ENCODE measurements at regions not wholly inside any gene's neighbourhood (a gene's known extent, or its start where the extent isn't known, plus 50 kb on each side); places are given as distances from the start of the nearest gene placed in this dataset.

DNA sequence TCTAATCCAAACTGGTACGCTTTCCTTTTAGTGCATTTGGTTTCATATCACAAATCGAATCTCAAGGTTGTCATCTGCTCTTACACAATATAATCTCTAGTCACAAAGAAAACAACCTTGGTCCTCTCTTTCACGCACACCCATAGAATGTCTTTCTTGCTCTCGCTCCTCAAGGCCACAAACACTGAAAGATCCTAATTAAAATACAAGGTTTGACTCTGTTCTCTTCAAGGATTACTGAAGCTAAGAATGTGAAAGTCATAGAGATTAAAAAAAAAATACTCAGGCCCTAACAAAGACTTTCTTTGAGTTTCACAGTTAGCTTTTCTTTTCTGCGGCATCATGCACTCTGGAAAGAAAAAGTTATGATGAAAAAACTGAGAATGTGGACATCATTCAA is 891.5 kb downstream of the EFNB2 start:
- TF ChIP-seq POLR2A (IDR thresholded peaks at IDR 0.05; ENCODE audit: low read depth) (no peak), EP300 (IDR thresholded peaks at IDR 0.05) (no peak), POLR2AphosphoS5 (IDR thresholded peaks at IDR 0.05) (no peak)
- TF ChIP-seq, protein P1, sequence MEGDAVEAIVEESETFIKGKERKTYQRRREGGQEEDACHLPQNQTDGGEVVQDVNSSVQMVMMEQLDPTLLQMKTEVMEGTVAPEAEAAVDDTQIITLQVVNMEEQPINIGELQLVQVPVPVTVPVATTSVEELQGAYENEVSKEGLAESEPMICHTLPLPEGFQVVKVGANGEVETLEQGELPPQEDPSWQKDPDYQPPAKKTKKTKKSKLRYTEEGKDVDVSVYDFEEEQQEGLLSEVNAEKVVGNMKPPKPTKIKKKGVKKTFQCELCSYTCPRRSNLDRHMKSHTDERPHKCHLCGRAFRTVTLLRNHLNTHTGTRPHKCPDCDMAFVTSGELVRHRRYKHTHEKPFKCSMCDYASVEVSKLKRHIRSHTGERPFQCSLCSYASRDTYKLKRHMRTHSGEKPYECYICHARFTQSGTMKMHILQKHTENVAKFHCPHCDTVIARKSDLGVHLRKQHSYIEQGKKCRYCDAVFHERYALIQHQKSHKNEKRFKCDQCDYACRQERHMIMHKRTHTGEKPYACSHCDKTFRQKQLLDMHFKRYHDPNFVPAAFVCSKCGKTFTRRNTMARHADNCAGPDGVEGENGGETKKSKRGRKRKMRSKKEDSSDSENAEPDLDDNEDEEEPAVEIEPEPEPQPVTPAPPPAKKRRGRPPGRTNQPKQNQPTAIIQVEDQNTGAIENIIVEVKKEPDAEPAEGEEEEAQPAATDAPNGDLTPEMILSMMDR (IDR thresholded peaks at IDR 0.05), result no peak
- H3K27me3 ChIP-seq, result no peaks in the 10 kb centered on the region
- no peaks in the 10 kb centered on the region for H3K4me1 ChIP-seq
- no peaks in the 10 kb centered on the region for H3K36me3 ChIP-seq
- DNase-seq (ENCODE audit: extremely low spot score), result no peak
- H3K27ac ChIP-seq (replicated peaks in 1 of 4), result no peak overlapping the region
- intact Hi-C loops (cut with DNase I), result no loop called here
- H3K4me3 ChIP-seq, result no peak overlapping the region
- H3K9me3 ChIP-seq, result peaks cover 0 to 14% (median 6%) of the 10 kb centered on the region in 4 donors
- WGBS, result 97% methylated on average over 5 of the region's 5 CpGs

DNA sequence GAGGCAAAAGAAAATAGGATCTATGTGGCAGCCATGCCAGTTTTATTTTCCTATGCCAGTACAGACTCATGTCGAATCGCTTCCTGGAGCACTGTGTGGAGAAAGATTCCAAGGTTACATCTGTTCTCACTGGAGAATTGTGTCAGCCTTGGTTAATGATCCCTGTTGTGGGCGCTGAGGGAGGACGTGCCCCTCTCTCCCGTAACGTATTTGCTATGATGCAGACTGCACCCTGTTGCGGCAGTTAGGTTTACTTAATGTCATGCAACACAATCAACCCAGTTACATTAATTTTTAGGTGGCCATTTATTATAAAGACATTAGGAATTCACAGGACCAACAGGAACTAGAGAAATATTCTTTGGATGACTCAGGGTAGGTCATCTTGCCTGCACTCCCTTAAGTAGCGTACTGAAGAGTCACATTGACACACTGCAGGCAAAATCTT is 892.9 kb downstream of the EFNB2 start:
- 93% methylated on average over 8 of the region's 8 CpGs for WGBS
- Histone ChIP-seq H3K4me1 (no peaks in the 10 kb centered on the region), H3K4me3 (no peak overlapping the region), H3K36me3 (no peaks in the 10 kb centered on the region), H3K9me3 (peaks cover 0 to under 1% (median 0%) of the 10 kb centered on the region in 4 donors), H3K27ac (replicated peaks in 1 of 4) (no peak overlapping the region), H3K27me3 (no peaks in the 10 kb centered on the region)
- intact Hi-C loops (cut with DNase I), result no loop called here
- TF ChIP-seq EP300 (IDR thresholded peaks at IDR 0.05), result no peak
- TF ChIP-seq, protein P1 (IDR thresholded peaks at IDR 0.05), result no peak
- no peak for TF ChIP-seq POLR2AphosphoS5 (IDR thresholded peaks at IDR 0.05)
- TF ChIP-seq POLR2A (IDR thresholded peaks at IDR 0.05; ENCODE audit: low read depth), result no peak
- DNase-seq (ENCODE audit: extremely low spot score), result no peak

DNA sequence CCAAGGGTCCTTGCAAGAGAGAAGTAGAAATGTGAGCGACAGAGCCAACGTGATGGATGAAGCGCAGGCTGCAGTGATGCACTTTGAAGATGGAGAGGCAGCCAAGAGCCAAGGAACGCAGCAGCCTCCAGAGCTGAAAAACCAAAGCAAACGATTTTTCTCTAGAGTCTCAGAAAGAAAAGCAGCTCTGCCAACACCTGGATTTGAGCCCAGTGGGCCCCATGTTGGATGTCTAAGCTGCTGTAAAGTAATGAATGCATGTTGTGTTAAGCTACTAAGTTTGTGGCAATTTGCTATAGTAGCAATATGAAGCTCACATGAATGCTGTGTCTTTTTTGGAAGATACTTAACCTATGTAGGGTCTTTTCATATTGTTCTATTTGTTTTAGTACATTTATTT is 894.3 kb downstream of the EFNB2 start:
- 70% methylated on average over 5 of the region's 5 CpGs for WGBS
- Histone ChIP-seq H3K9me3 (no peaks in the 10 kb centered on the region), H3K27me3 (no peaks in the 10 kb centered on the region), H3K4me3 (no peak overlapping the region), H3K4me1 (no peaks in the 10 kb centered on the region), H3K36me3 (no peaks in the 10 kb centered on the region), H3K27ac (replicated peaks in 1 of 4) (no peak overlapping the region)
- DNase-seq (ENCODE audit: extremely low spot score), result no peak
- intact Hi-C loops (cut with DNase I), result no loop called here
- TF ChIP-seq POLR2AphosphoS5 (IDR thresholded peaks at IDR 0.05) (no peak), POLR2A (IDR thresholded peaks at IDR 0.05; ENCODE audit: low read depth) (no peak), EP300 (IDR thresholded peaks at IDR 0.05) (no peak)
- TF ChIP-seq, protein P1 (IDR thresholded peaks at IDR 0.05), result no peak

DNA sequence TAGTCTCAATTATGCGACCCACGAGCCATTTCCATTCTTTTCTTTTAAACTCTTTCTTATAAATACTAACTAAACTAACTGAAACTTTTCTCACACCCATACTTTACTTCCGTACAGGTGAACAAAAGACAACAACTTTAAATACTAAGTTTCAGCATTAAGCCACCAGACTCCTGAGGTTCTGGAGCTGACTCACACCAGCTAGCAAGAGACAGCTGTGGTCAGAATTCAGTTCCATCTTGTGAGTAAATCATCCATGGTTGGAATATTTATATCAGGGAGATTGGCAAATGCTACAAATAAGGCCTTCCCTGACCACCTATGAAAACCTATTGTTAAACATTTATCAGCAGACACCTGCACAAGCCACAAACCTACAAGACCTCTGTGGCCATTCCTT is 897.0 kb downstream of the EFNB2 start:
- H3K4me1 ChIP-seq, result no peaks in the 10 kb centered on the region
- intact Hi-C loops (cut with DNase I), result no loop called here
- H3K36me3 ChIP-seq, result no peaks in the 10 kb centered on the region
- H3K9me3 ChIP-seq, result no peaks in the 10 kb centered on the region
- no peak overlapping the region for H3K4me3 ChIP-seq
- H3K27ac ChIP-seq (replicated peaks in 1 of 4), result no peak overlapping the region
- WGBS, result 91% methylated on average over 3 of the region's 3 CpGs
- no peak for DNase-seq (ENCODE audit: extremely low spot score)
- no peaks in the 10 kb centered on the region for H3K27me3 ChIP-seq
- TF ChIP-seq POLR2A (IDR thresholded peaks at IDR 0.05; ENCODE audit: low read depth) (no peak), EP300 (IDR thresholded peaks at IDR 0.05) (no peak), POLR2AphosphoS5 (IDR thresholded peaks at IDR 0.05) (no peak)
- TF ChIP-seq, protein P1 (IDR thresholded peaks at IDR 0.05), result no peak

DNA sequence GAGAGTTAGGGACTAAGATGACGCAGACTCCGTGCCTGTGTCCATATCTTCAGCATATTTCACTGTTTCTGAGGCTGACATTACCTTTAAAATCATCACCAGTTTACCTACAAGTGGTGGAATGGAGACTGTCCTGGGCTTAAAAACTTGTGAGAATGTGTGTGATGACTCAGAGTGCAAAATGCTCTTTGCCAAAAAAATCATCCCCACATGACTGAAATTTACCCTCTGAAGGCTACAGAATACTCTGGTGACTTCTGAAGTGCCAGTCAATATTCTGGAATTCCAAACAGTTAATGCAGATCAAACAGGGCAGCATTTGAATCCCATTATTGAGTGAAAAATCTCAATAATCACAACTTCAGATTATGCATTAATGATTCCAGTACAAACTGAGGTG is 901.4 kb downstream of the EFNB2 start:
- H3K4me3 ChIP-seq, result no peak overlapping the region
- intact Hi-C loops (cut with DNase I), result no loop called here
- no peaks in the 10 kb centered on the region for H3K27me3 ChIP-seq
- no peaks in the 10 kb centered on the region for H3K4me1 ChIP-seq
- DNase-seq (ENCODE audit: extremely low spot score), result no peak
- WGBS, result 92% methylated on average over 2 of the region's 2 CpGs
- H3K36me3 ChIP-seq, result no peaks in the 10 kb centered on the region
- H3K9me3 ChIP-seq, result no peaks in the 10 kb centered on the region
- no peak for TF ChIP-seq EP300 (IDR thresholded peaks at IDR 0.05)
- TF ChIP-seq POLR2A (IDR thresholded peaks at IDR 0.05; ENCODE audit: low read depth), result no peak
- TF ChIP-seq POLR2AphosphoS5 (IDR thresholded peaks at IDR 0.05), result no peak
- TF ChIP-seq, protein P1 (IDR thresholded peaks at IDR 0.05), result no peak
- H3K27ac ChIP-seq (replicated peaks in 1 of 4), result no peak overlapping the region

Measured in esophagus muscularis mucosa (tissue), 4 donors.